ENCODE measurements at regions not wholly inside any gene's neighbourhood (a gene's known extent, or its start where the extent isn't known, plus 50 kb on each side); places are given as distances from the start of the nearest gene placed in this dataset.

GRCh38 chr6:14646371-14646770, 528.8 kb downstream of the CD83 start:
- Histone ChIP-seq H3K4me1 (ENCODE audit: insufficient read depth, poor library complexity, severe bottlenecking) (no peaks in the 10 kb centered on the region), H3K36me3 (ENCODE audit: low read depth) (no peaks in the 10 kb centered on the region), H3K27ac (ENCODE audit: poor library complexity, severe bottlenecking) (no peak overlapping the region), H3K27me3 (ENCODE audit: insufficient read depth, poor library complexity, severe bottlenecking) (no peaks in the 10 kb centered on the region), H3K4me3 (ENCODE audit: severe bottlenecking) (no peak overlapping the region), H3K9me3 (ENCODE audit: severe bottlenecking) (no peaks in the 10 kb centered on the region)
- DNase-seq (ENCODE audit: low spot score) = no peak
- TF ChIP-seq CTCF (IDR thresholded peaks at IDR 0.05; ENCODE audit: poor library complexity, severe bottlenecking) = no peak
- no peak for ATAC-seq (ENCODE audit: low read depth)

DNA sequence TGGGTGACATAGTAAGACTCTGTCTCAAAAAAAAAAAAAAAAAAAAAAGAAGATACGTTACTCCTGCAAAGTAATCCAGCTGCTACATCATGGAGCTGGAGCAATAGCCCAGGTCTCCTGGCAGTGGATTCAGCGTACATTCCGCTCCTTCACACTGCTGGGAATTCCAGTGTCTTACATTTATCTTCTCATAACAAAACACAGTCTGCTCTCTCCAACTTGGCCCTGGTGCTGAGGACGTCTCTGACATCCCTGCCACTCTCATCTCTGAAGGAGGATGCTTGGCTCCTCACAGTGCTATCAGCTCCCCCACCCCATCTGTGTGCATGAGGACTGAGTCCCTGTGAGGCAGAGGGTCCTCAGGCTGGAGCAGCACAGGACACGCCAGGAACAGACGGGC, 529.8 kb downstream of the CD83 start:
- DNase-seq (ENCODE audit: low spot score) (no peak), ATAC-seq (ENCODE audit: low read depth) (no peak)
- Histone ChIP-seq H3K27ac (ENCODE audit: poor library complexity, severe bottlenecking) (no peak overlapping the region), H3K9me3 (ENCODE audit: severe bottlenecking) (no peaks in the 10 kb centered on the region), H3K4me1 (ENCODE audit: insufficient read depth, poor library complexity, severe bottlenecking) (no peaks in the 10 kb centered on the region), H3K4me3 (ENCODE audit: severe bottlenecking) (no peak overlapping the region), H3K27me3 (ENCODE audit: insufficient read depth, poor library complexity, severe bottlenecking) (no peaks in the 10 kb centered on the region), H3K36me3 (ENCODE audit: low read depth) (no peaks in the 10 kb centered on the region)
- no peak for TF ChIP-seq CTCF (IDR thresholded peaks at IDR 0.05; ENCODE audit: poor library complexity, severe bottlenecking)

GRCh38 chr6:14652536-14652935, 535.0 kb downstream of the CD83 start:
- Histone ChIP-seq H3K9me3 (ENCODE audit: severe bottlenecking) (no peaks in the 10 kb centered on the region), H3K27ac (ENCODE audit: poor library complexity, severe bottlenecking) (no peak overlapping the region), H3K4me3 (ENCODE audit: severe bottlenecking) (no peak overlapping the region), H3K4me1 (ENCODE audit: insufficient read depth, poor library complexity, severe bottlenecking) (peaks cover 9% of the 10 kb centered on the region), H3K27me3 (ENCODE audit: insufficient read depth, poor library complexity, severe bottlenecking) (no peaks in the 10 kb centered on the region), H3K36me3 (ENCODE audit: low read depth) (no peaks in the 10 kb centered on the region)
- no peak for TF ChIP-seq CTCF (IDR thresholded peaks at IDR 0.05; ENCODE audit: poor library complexity, severe bottlenecking)
- DNase-seq (ENCODE audit: low spot score) (no peak), ATAC-seq (ENCODE audit: low read depth) (no peak; the same call in 2 of the 3 replicates)

DNA sequence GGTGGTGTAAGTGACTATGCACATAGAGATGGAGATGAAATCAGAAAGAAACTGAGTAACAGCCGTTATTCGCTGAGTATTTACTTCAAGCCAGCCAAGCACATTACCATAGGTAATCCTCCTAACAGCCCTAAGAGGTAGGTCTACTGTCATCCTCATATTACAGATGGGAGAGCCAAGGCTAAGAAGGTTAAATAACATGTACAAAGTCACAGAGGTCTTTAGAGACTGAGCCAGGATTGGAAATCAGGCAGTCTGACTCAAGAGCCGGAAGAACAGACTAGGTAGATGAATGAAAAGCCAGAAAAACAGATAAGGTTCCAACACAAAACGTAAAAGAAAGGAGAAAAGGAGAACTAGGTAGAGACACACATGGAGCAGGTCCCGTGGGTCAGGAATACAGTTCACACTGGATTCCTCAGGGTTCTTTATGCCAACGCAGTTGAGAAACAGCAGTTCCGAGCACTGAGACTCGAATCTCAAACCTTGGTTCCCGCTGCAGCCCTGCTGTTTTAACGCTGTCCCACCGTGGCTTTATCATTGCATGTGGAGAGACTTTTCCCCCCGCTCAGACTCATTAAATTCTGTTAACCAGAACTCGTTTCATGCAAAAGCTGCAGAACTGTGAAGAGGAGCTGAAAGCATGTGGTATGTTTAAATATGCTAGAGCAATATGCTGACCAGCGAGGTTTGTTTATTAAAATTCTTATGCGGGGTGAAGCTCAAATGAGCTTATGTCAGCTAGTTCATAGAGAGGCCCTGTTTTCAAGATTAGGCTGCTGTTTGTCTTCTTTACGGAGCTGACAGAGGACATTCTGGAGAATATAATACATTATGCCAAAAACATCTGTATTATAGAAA, 537.9 kb downstream of the CD83 start:
- H3K27me3 ChIP-seq (ENCODE audit: insufficient read depth, poor library complexity, severe bottlenecking) = no peaks in the 10 kb centered on the region
- H3K9me3 ChIP-seq (ENCODE audit: severe bottlenecking) = no peaks in the 10 kb centered on the region
- DNase-seq (ENCODE audit: low spot score) (no peak), ATAC-seq (ENCODE audit: low read depth) (no peak)
- no peak overlapping the region for H3K4me3 ChIP-seq (ENCODE audit: severe bottlenecking)
- H3K27ac ChIP-seq (ENCODE audit: poor library complexity, severe bottlenecking) = no peak overlapping the region
- H3K4me1 ChIP-seq (ENCODE audit: insufficient read depth, poor library complexity, severe bottlenecking) = peaks cover 14% of the 10 kb centered on the region
- no peak for TF ChIP-seq CTCF (IDR thresholded peaks at IDR 0.05; ENCODE audit: poor library complexity, severe bottlenecking)
- H3K36me3 ChIP-seq (ENCODE audit: low read depth) = no peaks in the 10 kb centered on the region

GRCh38 chr6:14656078-14656521, 538.5 kb downstream of the CD83 start:
- H3K36me3 ChIP-seq (ENCODE audit: low read depth) = no peaks in the 10 kb centered on the region
- DNase-seq (ENCODE audit: low spot score) (no peak), ATAC-seq (ENCODE audit: low read depth) (no peak)
- no peaks in the 10 kb centered on the region for H3K9me3 ChIP-seq (ENCODE audit: severe bottlenecking)
- H3K27me3 ChIP-seq (ENCODE audit: insufficient read depth, poor library complexity, severe bottlenecking) = no peaks in the 10 kb centered on the region
- no peak for TF ChIP-seq CTCF (IDR thresholded peaks at IDR 0.05; ENCODE audit: poor library complexity, severe bottlenecking)
- H3K27ac ChIP-seq (ENCODE audit: poor library complexity, severe bottlenecking) = no peak overlapping the region
- H3K4me1 ChIP-seq (ENCODE audit: insufficient read depth, poor library complexity, severe bottlenecking) = peaks cover 14% of the 10 kb centered on the region
- H3K4me3 ChIP-seq (ENCODE audit: severe bottlenecking) = no peak overlapping the region
